Activated CD4-positive, CD25-positive, alpha-beta regulatory T cell treated with anti-CD3 and anti-CD28 coated beads, Interleukin-2, amount 50 U/mL, for 24 hours (primary cell): ENCODE measurements at regions not wholly inside any gene's neighbourhood (a gene's known extent, or its start where the extent isn't known, plus 50 kb on each side); places are given as distances from the start of the nearest gene placed in this dataset.
"Not testable (repeated sequence)": the region's sequence is repeated elsewhere in the genome, so short reads cannot be mapped to it uniquely, and the experiment has no call there.

Experiments
- ATAC-seq, 2 donors: fragments of 150-1000 bp; cut with Tn5 transposase; one replicate each; pipeline ENCODE4 v1.10.0; 2021; ENCODE audit warnings: mild to moderate bottlenecking in 1 of 2, moderate library complexity in 1 of 2

DNA sequence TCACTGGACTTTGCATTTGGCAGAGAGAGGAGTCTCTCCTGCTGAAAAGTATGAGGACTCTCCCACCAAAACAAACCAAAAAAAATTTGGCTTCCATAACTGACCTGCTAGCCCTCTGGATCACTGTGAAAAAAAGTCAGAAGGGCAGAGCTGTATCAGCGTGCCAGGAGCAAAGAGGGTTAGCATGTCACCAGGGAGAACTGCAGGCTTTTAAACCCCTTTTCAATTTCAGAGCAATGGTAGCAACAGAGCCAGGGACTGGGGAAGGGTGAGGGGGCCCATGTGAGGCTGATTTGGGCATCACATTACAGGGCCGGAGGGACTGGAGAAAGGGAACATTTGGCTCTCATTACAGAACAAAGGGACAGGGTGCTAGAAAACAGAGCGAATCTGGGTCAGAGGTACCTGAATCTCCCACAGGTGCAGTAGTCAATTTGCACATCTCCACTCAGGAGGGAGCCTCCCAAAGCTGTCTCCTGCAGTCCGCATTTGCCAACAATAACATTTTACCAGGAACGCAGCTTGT is 185.7 kb upstream of the EYA4 start:
- no peak for ATAC-seq

DNA sequence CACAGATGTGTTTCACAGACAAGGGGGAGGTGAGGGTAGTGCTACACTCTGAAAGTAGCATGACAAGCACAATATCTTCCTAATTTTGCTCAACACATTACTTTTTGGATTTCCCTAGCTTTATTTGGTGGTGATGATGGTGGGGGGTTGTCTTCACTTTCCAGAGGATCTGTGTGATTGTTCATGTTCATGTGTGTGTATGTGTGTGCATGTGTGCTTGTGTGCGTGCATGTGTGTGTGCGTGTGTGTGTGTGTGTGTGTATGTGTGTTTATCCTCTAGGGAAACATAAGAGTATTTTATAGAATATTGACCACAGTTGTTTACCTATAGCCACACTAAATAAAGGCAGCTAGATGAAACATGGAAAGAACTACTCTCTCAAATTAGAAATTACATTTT is 183.8 kb upstream of the EYA4 start:
- ATAC-seq: no peak

DNA sequence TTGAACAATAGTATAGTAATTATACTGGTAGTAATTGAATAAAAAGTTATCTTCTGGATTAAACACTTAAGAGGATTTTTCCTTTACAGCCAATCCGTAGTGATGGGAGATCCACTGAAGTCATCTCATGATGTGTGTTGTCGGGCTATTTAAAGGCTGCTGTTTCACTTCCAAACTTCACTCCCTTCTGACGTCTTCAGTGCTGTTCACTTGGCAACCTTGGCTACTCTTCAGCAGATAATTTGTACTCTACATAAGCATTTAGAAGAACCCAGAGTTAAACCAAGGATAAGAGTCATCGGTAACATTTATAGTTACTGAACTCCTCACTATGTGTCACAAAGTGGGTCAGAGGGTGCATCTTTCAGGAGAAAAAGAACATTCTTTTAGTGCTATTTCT is 179.1 kb upstream of the EYA4 start:
- ATAC-seq: no peak

DNA sequence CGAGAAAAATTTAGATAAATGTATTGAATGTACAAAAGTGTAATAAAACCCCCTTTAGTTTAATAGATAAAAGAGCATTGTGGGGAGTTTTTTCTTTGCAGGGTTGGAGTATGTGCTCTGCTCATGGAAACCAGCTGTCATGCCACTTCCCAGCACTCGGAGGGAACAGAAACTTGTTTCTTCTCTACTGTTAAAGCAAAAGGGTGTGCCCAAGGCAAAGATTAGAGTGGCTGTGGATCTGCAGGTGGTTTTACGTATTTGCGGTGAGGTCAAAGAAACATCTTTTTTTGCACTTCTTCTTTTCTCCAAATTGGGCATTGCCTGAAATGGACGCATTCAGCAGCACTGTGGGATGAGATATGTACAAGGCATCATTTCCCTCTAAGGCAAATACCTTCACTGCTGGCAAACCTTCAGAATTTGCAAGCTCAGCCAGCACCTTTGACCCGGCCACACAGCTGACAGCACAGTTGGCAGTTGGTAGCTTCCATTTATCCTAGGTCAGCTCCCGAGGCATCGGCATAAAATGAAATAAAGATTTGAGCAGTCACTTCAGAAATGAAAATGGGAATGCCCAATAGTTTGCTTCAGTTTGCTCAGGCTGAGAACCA is 178.4 kb upstream of the EYA4 start:
- ATAC-seq: no peak

DNA sequence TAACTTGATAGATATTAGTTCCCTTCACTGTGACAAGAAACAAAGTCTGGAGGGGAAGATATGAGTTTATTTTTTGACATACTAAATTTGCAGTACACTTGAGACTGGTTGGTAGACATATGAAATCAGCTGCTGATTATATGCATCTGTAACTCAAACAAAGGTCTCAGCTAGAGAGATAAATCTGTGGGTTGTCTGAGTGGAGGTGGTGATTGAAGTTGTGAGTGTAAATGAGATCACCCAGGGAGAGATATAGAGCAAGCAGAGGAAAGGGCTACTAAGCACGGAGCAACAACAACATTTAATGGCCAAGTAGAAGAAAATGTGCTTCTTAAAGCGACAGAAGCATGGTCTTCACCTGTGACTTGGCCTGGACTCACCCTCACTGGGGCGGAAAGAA is 173.2 kb upstream of the EYA4 start:
- ATAC-seq: no peak

DNA sequence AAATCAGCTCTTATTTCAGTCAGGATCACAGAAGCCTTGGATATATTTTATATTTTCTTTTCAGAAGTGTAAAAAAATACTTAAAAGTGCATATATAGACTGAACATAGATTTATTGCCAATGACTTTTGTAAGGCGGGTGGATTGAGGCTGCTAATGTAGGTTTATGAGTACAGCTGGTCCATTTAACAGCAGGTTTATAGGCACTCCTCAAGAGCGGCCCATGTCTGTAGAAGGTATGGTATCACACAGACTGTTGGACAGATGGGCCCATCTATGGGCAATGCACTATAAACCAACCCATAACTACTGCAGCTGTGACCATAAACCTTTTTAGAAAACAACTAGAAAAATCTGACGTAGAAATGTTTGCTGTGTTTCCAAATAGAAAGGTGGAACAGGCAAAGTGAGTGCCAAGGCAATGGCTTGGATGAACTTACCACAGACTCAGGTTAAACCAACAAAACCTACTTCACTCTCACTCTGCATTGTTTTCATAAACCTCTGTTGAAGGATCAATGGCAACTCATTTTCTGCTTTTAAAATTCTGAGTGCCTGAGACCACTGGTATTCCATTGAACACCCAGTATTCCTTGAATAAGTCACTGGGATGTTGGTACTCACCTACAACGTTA is 170.6 kb upstream of the EYA4 start:
- ATAC-seq: no peak

DNA sequence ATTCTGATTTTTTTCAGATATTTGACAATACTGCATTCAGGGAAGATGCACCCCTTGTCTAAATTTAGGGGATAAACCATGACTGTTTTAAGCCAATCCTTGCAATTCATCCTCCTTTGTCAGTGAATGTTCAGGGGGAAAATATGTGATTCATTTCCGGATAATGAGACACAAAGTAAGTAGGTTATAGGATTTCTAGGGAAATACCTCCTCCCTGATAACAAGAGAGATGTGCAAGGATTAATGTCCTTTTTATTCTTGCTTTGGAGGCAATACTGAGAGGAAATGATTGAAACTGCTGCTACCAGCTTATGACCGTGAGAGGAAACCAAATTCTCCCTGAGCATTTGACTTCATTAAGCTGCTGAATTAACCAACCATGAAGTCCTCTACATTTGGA is 161.3 kb upstream of the EYA4 start:
- ATAC-seq: no peak

DNA sequence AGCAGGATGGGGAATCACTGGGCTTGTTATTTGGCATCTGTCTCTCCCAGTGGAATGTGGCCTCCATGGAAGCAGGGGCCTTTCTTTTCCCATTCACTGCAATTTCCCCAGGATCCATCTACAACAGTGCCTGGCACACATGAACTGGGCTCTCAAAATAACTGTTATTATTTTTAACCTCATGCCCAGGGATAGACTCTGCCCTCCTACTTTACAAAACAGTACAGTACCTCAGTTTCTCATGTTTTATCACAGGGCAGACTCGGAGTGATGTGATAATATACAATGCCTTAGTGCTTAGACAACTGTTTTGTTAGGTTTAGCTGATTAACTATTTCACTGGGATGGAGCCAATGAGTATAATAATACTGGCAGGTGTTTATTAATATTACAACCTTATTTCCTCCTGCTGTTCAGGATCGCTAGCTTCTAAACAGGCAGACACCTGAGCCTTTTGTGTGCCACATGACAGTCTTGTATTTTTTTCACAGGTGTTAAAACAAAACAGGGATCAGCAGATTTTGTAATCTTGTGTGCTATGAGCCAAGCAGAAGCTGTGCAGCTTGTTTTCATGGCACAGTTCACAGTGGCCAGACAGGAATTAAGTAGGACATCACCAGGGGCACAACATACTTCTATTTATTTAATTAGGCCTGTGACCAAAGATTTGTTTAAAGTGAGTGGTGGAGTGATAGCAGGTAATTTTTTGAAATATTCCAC is 157.7 kb upstream of the EYA4 start:
- no peak for ATAC-seq

DNA sequence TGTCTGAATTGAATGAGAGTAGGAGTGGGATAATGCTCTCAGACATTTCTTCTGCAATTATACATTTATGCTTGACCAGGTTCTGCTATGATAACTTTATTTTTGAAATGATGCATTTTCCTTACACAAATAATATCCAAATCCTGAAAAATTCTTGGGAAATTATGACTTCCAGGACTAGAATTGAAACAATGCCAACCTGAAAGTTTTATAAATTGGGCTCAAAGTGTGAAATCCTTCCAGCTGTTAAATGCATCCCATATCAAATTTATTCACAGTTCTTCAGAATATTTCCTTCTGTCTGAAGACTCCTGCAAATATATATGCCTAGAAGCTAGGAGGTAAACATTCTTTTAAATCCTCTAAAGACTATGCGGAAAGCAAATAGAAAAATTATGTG is 155.7 kb upstream of the EYA4 start:
- ATAC-seq: no peak

DNA sequence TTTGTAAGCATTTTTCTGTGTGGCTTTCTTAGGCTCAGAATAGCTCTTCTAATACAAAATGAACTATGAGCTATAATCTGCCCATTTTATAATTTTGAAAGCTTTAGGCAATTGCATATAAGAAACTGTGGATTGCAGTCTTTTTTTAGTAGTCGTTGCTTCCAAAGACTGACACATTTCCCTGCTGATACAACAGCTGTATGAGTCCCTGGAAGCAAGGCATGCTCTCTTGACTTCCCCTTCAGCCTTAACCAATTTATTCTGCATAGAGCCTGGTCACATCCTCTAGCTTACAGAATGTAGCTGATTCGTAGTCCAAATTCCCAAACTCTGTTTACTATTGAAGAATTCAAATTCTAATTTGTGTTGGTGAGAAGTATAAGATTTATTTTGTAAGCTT is 155.3 kb upstream of the EYA4 start:
- no peak for ATAC-seq

DNA sequence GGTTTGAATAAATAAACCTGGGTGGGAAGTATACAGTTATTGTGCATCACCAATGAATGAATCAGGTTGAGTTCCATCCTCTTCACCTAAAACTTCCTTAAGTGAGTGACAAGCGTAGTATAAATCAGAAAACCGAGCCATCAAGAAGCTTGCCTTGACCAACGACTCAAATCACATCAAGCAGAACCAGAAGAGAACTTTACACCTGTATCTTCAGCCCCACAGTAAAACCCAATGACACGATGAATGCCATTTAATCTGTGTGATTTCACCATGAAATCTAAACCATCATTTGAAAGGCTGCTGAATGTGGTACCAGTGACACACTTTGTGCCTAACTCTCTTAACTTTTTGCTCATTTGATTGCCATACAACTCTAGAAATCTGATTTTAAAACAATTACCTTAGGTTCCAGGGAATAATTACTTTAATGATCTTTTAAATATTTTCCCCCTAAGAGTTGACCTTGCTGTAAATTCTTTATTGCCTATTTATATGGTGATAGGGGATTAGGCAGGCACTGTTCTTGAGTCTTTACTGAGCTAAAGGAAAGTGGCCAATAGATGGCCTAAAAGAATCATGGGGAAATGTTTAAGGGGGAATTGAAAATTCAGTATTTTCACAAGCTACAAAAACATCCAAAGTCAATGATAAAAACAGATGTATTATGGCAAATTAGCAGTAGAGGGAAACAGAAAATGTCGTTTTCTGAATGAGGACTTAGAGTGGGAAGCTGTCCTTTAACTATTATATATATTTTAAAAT is 152.0 kb upstream of the EYA4 start:
- no peak for ATAC-seq

DNA sequence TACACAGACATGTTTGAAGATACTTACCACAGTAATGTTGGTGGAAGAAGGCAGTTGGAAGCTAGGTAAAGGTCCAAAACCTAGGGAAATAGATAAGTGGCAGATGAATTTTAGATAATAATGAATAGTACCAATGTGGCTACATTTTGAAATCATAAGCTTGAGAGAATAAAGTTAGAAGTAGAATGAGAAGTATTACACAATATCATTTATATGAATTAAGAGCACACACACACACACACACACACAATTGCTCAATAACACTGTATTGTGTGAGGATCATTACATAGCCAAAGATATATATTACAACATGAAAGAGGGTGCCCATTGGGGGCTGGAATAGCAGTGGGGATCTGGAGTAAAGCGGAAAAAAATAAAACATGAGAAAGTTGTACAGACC is 149.0 kb upstream of the EYA4 start:
- no peak for ATAC-seq

DNA sequence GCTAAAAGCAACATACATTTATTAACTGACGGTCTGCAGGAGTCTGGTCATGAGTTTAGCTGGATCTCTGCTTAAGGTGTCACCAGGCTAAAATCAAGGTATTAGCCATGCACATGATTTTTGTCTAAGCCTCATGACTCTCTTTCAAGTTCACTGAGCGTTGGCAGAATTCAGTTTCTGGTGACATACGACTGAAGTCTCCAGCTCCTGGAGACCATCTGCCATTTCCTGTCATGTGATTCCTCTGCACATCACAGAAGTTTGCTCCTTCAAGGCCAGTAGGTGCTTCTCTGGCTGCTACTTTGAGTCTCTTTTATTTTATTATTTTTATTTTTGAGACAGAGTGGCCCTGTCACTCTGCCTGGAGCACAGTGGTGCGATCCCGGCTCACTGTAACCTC is 148.4 kb upstream of the EYA4 start:
- ATAC-seq: no peak

DNA sequence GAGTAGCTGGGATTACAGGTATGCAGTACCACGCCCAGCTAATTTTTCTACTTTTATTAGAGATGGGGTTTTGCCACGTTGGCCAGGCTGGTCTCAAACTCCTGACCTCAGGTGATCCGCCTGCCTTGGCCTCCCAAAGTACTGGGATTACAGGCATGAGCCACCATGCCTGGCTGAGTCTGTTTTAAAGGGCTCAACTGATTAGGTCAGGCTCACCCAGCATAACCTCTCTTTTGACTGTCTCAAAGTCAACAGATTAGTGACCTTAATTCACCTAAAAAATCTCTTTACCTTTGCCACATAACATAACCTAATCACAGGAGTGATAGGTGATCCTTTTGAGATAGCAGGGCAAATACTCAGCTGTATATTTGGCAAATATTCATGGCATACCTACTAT is 147.9 kb upstream of the EYA4 start:
- ATAC-seq: not testable (repeated sequence)

DNA sequence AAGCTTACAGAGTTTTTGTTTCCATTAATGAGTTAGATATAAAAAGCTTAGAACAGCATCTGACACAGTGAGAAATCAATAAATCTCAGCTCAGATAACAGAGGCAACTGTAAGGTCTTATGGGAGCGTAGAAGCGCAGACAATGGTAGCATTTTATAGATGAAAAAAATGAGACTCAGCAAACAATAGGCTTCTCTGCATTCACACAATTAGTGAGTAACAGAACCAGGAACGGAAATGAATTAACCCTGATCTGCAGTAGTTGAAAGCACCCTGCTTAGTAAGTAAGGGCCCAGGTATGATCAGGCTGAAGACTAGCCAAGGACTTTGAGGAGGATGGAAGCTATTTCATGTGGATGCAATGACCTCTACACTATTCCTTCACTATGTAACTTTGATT is 147.2 kb upstream of the EYA4 start:
- ATAC-seq: no peak

DNA sequence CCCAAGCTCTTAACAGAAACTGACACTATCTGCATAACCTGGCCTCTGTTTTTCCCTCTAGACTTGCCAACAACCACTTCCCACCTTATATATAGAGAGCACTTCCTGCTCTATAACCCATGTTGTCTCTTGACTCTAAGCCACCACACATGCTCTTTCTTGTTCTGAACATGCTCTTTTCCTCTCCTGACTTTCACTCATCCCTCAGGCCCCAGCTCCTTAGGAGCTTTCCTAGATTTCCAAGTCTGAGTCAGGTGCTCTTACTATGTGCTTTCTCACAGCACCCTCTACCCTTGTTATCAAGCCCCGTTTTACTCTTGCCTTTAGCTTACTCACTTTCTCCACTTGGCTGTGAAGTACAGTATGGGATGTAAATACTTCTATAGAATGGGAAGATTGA is 143.9 kb upstream of the EYA4 start:
- no peak for ATAC-seq

DNA sequence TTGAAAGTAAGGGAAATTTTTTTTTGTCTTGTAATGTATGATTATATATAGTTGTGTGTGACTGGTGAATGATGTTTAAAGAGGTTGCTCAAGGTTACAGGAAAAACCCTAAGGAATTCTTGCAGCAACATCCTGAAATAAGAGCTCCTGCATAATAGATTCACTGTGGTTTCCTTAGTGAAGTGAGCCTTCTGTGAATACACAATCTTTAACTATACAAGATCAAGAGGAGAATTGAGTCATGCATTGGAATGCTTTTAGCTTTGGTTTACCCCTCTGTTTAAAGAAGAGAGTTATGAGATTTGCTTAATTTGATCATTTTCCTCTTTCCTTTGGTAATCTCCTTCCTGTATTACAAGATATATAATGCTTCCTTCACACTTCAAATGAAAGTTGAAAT is 141.6 kb upstream of the EYA4 start:
- ATAC-seq: no peak

DNA sequence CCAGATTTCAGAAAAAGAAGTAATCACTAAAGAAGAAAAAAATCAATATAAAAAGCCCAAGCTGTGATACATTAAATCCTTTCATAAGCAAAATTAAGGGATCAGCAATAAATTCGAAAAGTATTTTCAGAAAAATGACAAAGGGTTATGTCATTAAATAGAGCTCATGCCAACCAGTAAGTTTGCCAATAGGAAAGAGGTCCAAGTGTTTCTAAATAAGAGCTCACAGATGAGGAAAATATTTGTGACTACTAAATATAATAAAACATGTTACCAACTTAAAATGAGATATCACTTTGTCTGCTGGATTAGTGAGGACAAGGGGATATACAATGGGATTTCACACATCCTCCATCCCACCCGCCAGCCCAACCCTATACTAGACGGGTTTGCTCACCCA is 140.3 kb upstream of the EYA4 start:
- no peak for ATAC-seq

DNA sequence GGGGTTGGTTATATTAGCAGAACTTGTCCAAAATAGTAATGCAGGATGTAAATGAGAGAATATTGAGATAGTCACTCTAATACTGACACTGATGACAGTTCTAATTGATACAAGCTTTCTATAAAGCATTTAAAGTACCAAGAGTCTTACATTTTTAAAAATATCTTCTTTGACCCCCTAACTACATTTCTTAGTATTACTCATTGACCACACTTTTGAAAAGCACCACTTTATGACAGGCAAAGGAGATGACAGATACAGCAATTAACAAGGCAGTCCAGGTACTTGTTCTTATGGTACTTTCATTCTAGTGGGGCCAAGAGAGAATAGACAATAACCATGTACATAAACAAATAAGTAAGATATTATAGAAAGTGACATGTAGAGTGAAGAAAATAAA is 139.4 kb upstream of the EYA4 start:
- ATAC-seq: no peak

DNA sequence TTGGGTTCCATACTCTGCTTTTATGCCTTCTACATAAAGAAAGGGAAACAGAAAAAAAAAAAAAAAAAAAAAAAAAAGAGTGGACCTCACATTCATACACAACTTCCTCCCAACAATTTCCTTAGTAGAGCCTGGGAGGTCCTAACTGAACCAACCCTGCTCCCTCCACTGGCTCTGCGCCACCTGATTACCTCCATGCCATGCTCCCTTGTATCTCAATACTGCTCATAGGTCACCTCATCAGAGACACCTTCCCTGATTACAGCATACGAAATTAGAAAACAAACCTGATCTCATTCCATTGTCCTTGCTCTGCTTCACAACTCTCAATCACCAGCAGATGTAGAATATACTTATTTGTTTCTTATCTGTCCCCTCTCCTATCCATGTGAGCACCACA is 134.2 kb upstream of the EYA4 start:
- no peak for ATAC-seq

DNA sequence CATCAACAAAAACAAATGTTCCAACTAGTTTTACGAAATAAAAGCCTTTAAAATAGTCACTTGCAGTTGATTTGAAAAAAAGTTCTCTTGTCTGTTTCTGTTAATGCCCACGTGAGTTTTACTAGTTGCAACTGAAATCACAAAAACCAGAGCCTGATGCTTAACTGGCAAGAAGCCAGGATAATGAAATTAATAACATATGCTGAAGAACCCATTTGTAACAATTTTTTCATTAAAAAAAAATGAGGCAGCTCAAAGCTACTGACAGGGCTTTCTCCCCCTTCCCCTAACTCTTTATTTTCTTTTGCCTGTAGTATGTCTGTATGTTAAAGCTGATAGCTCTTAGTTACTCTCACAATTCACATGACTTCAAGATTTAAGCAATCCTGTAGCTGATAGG is 132.7 kb upstream of the EYA4 start:
- ATAC-seq: no peak

DNA sequence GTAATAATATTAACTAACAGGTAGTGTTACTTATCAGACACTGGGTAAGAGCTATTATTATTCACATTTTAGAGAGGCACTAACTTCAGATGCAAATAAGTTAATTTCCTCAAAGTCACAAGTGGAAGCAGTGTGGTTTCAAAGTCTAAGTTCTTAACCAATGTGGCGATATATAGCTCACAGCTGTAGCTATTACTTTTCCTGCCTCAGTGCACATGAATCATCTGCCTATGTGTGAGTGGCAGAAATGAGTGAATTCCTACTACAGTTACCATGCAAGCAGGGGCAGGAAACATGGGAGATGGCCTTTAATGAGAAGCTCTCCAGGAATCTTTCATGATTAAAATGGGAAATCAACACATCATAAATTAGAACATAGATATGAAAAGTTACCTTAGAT is 126.2 kb upstream of the EYA4 start:
- ATAC-seq: no peak

DNA sequence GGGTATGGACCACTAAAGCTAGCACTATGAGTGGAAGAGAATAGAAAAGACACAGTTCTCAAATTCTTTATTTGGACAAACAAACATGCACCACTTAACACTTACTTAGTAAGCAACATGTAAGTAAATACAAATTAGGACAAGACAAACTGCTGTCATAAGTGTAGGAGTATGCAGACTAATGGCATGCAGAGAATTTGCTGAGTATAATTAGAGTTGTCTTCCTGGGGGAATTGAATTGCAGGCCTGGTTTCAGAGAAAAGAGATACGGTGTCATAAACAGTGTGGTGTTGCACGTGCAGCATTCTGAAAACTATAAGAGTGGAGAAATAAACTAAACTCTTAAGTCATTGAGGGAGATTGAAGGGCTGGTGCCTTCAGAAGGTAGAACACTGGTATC is 125.2 kb upstream of the EYA4 start:
- ATAC-seq: no peak

DNA sequence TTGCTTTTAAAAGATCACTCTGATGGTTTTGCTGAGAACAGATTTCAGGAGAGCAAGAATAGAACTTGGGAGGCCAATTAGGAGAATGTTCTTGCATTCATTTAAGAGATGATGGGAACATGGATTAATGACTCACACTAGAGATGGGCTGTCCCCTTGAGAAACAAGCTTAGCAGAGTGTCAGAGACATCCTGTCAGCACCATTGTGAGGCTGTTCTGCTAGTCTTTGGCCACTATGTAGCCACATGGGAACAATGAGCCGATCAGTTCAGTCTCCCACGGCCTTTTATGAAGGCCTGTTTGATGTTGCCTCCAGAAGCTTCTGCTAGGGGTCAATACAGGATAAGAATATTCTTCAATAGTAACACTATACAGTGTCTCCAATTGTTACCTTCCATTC is 113.0 kb upstream of the EYA4 start:
- no peak for ATAC-seq
